Choroid plexus epithelial cell (primary cell): ENCODE measurements at regions not wholly inside any gene's neighbourhood (a gene's known extent, or its start where the extent isn't known, plus 50 kb on each side); places are given as distances from the start of the nearest gene placed in this dataset.

Experiments used
- DNase-seq: peaks from one replicate; pipeline ENCODE4 v3.0.0-alpha.2; 2010; ENCODE audit warnings: low read depth
- H3K4me3 ChIP-seq: 2 replicates; pipeline ENCODE4 v1.5.1; 2011; ENCODE audit warnings: low read depth, mild to moderate bottlenecking, control low read depth, low read length, moderate library complexity
- CTCF ChIP-seq: conservative IDR thresholded peaks from 2 replicates; pipeline ENCODE4 v1.5.1; 2011; ENCODE audit warnings: low read depth, mild to moderate bottlenecking, control low read depth, inconsistent platforms, low read length, moderate library complexity

GRCh38 chr6:167680605-167681149 lies 146.0 kb upstream of the AFDN start:
- DNase-seq: no peak
- no peak for TF ChIP-seq CTCF
- H3K4me3 ChIP-seq: no peak overlapping the region

- DNase-seq: no peak
- H3K4me3 ChIP-seq: no peak overlapping the region
- TF ChIP-seq CTCF: no peak
Measured at GRCh38 chr6:167682125-167682524, 144.6 kb upstream of the AFDN start.

GRCh38 chr6:167682546-167683027 lies 144.1 kb upstream of the AFDN start:
- no peak for DNase-seq
- H3K4me3 ChIP-seq: no peak overlapping the region
- TF ChIP-seq CTCF: no peak

- TF ChIP-seq CTCF: no peak
- no peak overlapping the region for H3K4me3 ChIP-seq
- DNase-seq: peak; percentile 95
Measured at GRCh38 chr6:167683028-167683862, 143.5 kb upstream of the AFDN start.

GRCh38 chr6:167684276-167685104 lies 142.2 kb upstream of the AFDN start:
- no peak for TF ChIP-seq CTCF
- H3K4me3 ChIP-seq: no peak overlapping the region
- DNase-seq: no peak

- TF ChIP-seq CTCF: no peak
- DNase-seq: no peak
- no peak overlapping the region for H3K4me3 ChIP-seq
Measured at GRCh38 chr6:167685654-167686053, 141.1 kb upstream of the AFDN start.
